Smooth muscle cell (in vitro differentiated cells): ENCODE measurements at regions not wholly inside any gene's neighbourhood (a gene's known extent, or its start where the extent isn't known, plus 50 kb on each side); places are given as distances from the start of the nearest gene placed in this dataset.

Experiments used
- DNase-seq: peaks from one replicate; lab custom pipeline; 2025; ENCODE audit not compliant: unreplicated experiment; lab: John Stamatoyannopoulos, UW
- H2AFZ ChIP-seq: fragments of 200-600 bp; sonication (generic); 2 replicates; pipeline ENCODE4 v1.6.0; 2016; ENCODE audit warnings: antibody characterized with exemption, low read depth, mild to moderate bottlenecking
- H3F3A ChIP-seq: fragments of 200-600 bp; sonication (generic); 2 replicates; pipeline ENCODE4 v1.6.0; 2017; ENCODE audit warnings: antibody characterized with exemption, low read depth
- H3K27ac ChIP-seq: fragments of 200-600 bp; sonication (generic); 2 replicates; pipeline ENCODE4 v1.5.1; 2016; ENCODE audit warnings: low read depth, mild to moderate bottlenecking
- H3K27me3 ChIP-seq: fragments of 200-600 bp; sonication (generic); 2 replicates; pipeline ENCODE4 v1.6.1; 2016; ENCODE audit warnings: low read depth, mild to moderate bottlenecking
- H3K36me3 ChIP-seq: fragments of 200-600 bp; sonication (generic); 2 replicates; pipeline ENCODE4 v1.5.1; 2016; ENCODE audit warnings: low read depth
- H3K4me1 ChIP-seq: fragments of 200-600 bp; sonication (generic); 2 replicates; pipeline ENCODE4 v1.5.1; 2016; ENCODE audit warnings: low read depth
- H3K4me2 ChIP-seq: fragments of 200-600 bp; sonication (generic); 2 replicates; pipeline ENCODE4 v1.6.0; 2016; ENCODE audit warnings: mild to moderate bottlenecking
- H3K4me3 ChIP-seq: fragments of 200-600 bp; sonication (generic); 2 replicates; pipeline ENCODE4 v1.5.1; 2016; ENCODE audit warnings: mild to moderate bottlenecking
- H3K79me2 ChIP-seq: fragments of 200-600 bp; sonication (generic); 2 replicates; pipeline ENCODE4 v1.6.0; 2016; ENCODE audit warnings: low read depth, mild to moderate bottlenecking
- H3K9ac ChIP-seq: fragments of 200-600 bp; sonication (generic); 2 replicates; pipeline ENCODE4 v1.6.0; 2016; ENCODE audit warnings: low read depth
- H3K9me3 ChIP-seq: fragments of 200-600 bp; sonication (generic); replicated peaks from 2 replicates; pipeline ENCODE4 v1.5.1; 2016; ENCODE audit warnings: low read depth
- H4K20me1 ChIP-seq: fragments of 200-600 bp; sonication (generic); 2 replicates; pipeline ENCODE4 v1.6.0; 2016; ENCODE audit warnings: low read depth
- CTCF ChIP-seq: fragments of 200-600 bp; sonication (generic); IDR thresholded peaks from 2 replicates; pipeline ENCODE4 v1.5.1; 2017; ENCODE audit warnings: borderline replicate concordance, mild to moderate bottlenecking, antibody characterized with exemption; ENCODE audit not compliant: insufficient read depth, poor library complexity, severe bottlenecking
- WGBS: methylation state at CpG from one replicate; pipeline ENCODE4 v1.1.7; 2016; ENCODE audit warnings: low lambda C conversion rate; 5-methylcytosine and 5-hydroxymethylcytosine counted together

GRCh38 chr5:117748336-117748735 lies 1173.7 kb upstream of the SEMA6A start:
- no peak for TF ChIP-seq CTCF
- Histone ChIP-seq H3K9me3 (no peaks in the 10 kb centered on the region), H3F3A (no peaks in the 10 kb centered on the region), H2AFZ (no peak overlapping the region), H3K4me2 (no peak overlapping the region), H4K20me1 (no peaks in the 10 kb centered on the region), H3K4me3 (no peak overlapping the region), H3K36me3 (no peaks in the 10 kb centered on the region), H3K4me1 (no peaks in the 10 kb centered on the region), H3K27me3 (no peaks in the 10 kb centered on the region), H3K79me2 (no peaks in the 10 kb centered on the region), H3K27ac (no peak overlapping the region), H3K9ac (no peak overlapping the region)
- 86% methylated on average over 5 of the region's 5 CpGs for WGBS
- DNase-seq = no peak

- Histone ChIP-seq H3K9ac (no peak overlapping the region), H3F3A (no peaks in the 10 kb centered on the region), H3K9me3 (no peaks in the 10 kb centered on the region), H2AFZ (no peak overlapping the region), H4K20me1 (no peaks in the 10 kb centered on the region), H3K4me3 (no peak overlapping the region), H3K79me2 (no peaks in the 10 kb centered on the region), H3K27ac (no peak overlapping the region), H3K27me3 (no peaks in the 10 kb centered on the region), H3K36me3 (no peaks in the 10 kb centered on the region), H3K4me2 (no peak overlapping the region), H3K4me1 (no peaks in the 10 kb centered on the region)
- 91% methylated on average over 5 of the region's 5 CpGs for WGBS
- DNase-seq = no peak
- TF ChIP-seq CTCF = no peak
These were observed 1168.7 kb upstream of the SEMA6A start for GRCh38 chr5:117743337-117743736.

GRCh38 chr5:117741655-117742206 lies 1167.1 kb upstream of the SEMA6A start:
- Histone ChIP-seq H2AFZ (no peak overlapping the region), H4K20me1 (no peaks in the 10 kb centered on the region), H3K27ac (no peak overlapping the region), H3K79me2 (no peaks in the 10 kb centered on the region), H3K9ac (no peak overlapping the region), H3K27me3 (no peaks in the 10 kb centered on the region), H3K36me3 (no peaks in the 10 kb centered on the region), H3K4me1 (no peaks in the 10 kb centered on the region), H3F3A (no peaks in the 10 kb centered on the region), H3K9me3 (no peaks in the 10 kb centered on the region), H3K4me3 (no peak overlapping the region), H3K4me2 (no peak overlapping the region)
- DNase-seq = no peak
- WGBS = 55% methylated on average over 1 of the region's 1 CpG
- TF ChIP-seq CTCF = no peak

GRCh38 chr5:117740268-117740667 lies 1165.6 kb upstream of the SEMA6A start:
- DNase-seq = no peak
- Histone ChIP-seq H3K4me1 (no peaks in the 10 kb centered on the region), H3K27me3 (no peaks in the 10 kb centered on the region), H3F3A (no peaks in the 10 kb centered on the region), H4K20me1 (no peaks in the 10 kb centered on the region), H3K27ac (no peak overlapping the region), H3K9ac (no peak overlapping the region), H3K79me2 (no peaks in the 10 kb centered on the region), H3K4me3 (no peak overlapping the region), H2AFZ (no peak overlapping the region), H3K36me3 (no peaks in the 10 kb centered on the region), H3K9me3 (no peaks in the 10 kb centered on the region), H3K4me2 (no peak overlapping the region)
- no peak for TF ChIP-seq CTCF
